HCT116 (cell line): ENCODE measurements at regions not wholly inside any gene's neighbourhood (a gene's known extent, or its start where the extent isn't known, plus 50 kb on each side); places are given as distances from the start of the nearest gene placed in this dataset.

Experiments used
- CTCF ChIP-seq, 3 experiments: fragments of 200-600 bp in 1 of 3; sonication (generic) in 1 of 3; IDR thresholded peaks in 2 of 3; conservative IDR thresholded peaks in 1 of 3; 2 replicates each; pipeline ENCODE4 v1.5.1; 2012 to 2017; ENCODE audit warnings: low read depth in 2 of 3, low read length in 2 of 3, antibody characterized with exemption in 1 of 3, borderline replicate concordance in 1 of 3, control low read depth in 1 of 3, mild to moderate bottlenecking in 1 of 3, mixed read lengths in 1 of 3, mixed run types in 1 of 3, moderate library complexity in 1 of 3; ENCODE audit not compliant: insufficient read depth in 1 of 3
- EGR1 ChIP-seq: IDR thresholded peaks from 2 replicates; pipeline ENCODE4 v1.6.1; 2012; ENCODE audit warnings: low read depth
- EZH2 ChIP-seq: fragments of 200-600 bp; sonication (generic); IDR thresholded peaks from 2 replicates; pipeline ENCODE4 v1.6.1; 2017; ENCODE audit warnings: antibody characterized with exemption, mixed run types
- FOSL1 ChIP-seq: IDR thresholded peaks from 2 replicates; pipeline ENCODE4 v1.6.1; 2012; ENCODE audit warnings: low read depth
- JUND ChIP-seq: IDR thresholded peaks from 2 replicates; pipeline ENCODE4 v1.6.1; 2012
- POLR2A ChIP-seq: IDR thresholded peaks from 2 replicates; pipeline ENCODE4 v1.7.0; 2011; ENCODE audit warnings: borderline replicate concordance; ENCODE audit not compliant: insufficient read depth, insufficient read length; ENCODE audit errors: extremely low read depth
- POLR2AphosphoS5 ChIP-seq: IDR thresholded peaks from 2 replicates; pipeline ENCODE4 v1.6.1; 2011; ENCODE audit warnings: mild to moderate bottlenecking, low read depth, low read length, moderate library complexity
- REST ChIP-seq: IDR thresholded peaks from 2 replicates; pipeline ENCODE4 v1.6.1; 2012; ENCODE audit warnings: low read depth
- ZNF274 ChIP-seq: fragments of 200-500 bp; sonication (Bioruptor generic); IDR thresholded peaks from 2 replicates; pipeline ENCODE4 v1.6.1; 2014; ENCODE audit warnings: mild to moderate bottlenecking, low read depth, low read length, inconsistent platforms

- TF ChIP-seq POLR2AphosphoS5 (no peak), JUND (no peak), EZH2 (no peak), EGR1 (no peak), CTCF (IDR thresholded peaks at IDR 0.05 in 2 of 3, conservative IDR thresholded peaks at IDR 0.05 in 1 of 3; ENCODE audit: borderline replicate concordance in 1 of 3, insufficient read depth in 1 of 3, low read depth in 2 of 3, low read length in 2 of 3) (no peak), REST (no peak), POLR2A (no peak), ZNF274 (no peak), FOSL1 (no peak)
Measured at GRCh38 chr1:4476394-4476793, 178.0 kb upstream of the AJAP1 start.
